H1 (cell line): ENCODE measurements at regions not wholly inside any gene's neighbourhood (a gene's known extent, or its start where the extent isn't known, plus 50 kb on each side); places are given as distances from the start of the nearest gene placed in this dataset.

ENCODE experiments used
- CTCF ChIA-PET: fragments of 300-600 bp; sonication (Branson Sonifier 250); formaldehyde crosslinking; loops from one replicate; lab custom pipeline; 2021; ENCODE audit not compliant: partially characterized antibody; lab: Charles Lee
- POLR2A ChIA-PET: fragments of 300-600 bp; sonication (Branson Sonifier 250); formaldehyde crosslinking; loops from one replicate; lab custom pipeline; 2021; ENCODE audit warnings: inconsistent platforms; ENCODE audit not compliant: partially characterized antibody; lab: Charles Lee
- DNase-seq, 2 experiments: peaks; one replicate each; pipeline versions ENCODE4 v3.0.0 to v3.0.0-alpha.2; 2010 to 2022; ENCODE audit warnings: low spot score in 2 of 2, low read depth in 1 of 2, mixed read lengths in 1 of 2
- FAIRE-seq: peaks from 2 replicates; lab custom pipeline; 2011; peaks lifted over from hg19 to GRCh38; lab: Jason Lieb, UNC
- H2AFZ ChIP-seq: 2 replicates; pipeline ENCODE4 v1.8.1; 2012; ENCODE audit warnings: low read length, inconsistent platforms
- H2AK5ac ChIP-seq: 2 replicates; pipeline ENCODE4 v1.6.1; 2013; ENCODE audit warnings: low read depth, low read length
- H2BK120ac ChIP-seq: replicated peaks from 2 replicates; pipeline ENCODE3; 2013; ENCODE audit warnings: low read depth, low read length, inconsistent platforms
- H2BK12ac ChIP-seq: 2 replicates; pipeline ENCODE4 v1.6.1; 2013; ENCODE audit warnings: low read depth, low read length
- H2BK15ac ChIP-seq: 2 replicates; pipeline ENCODE4 v1.6.1; 2013; ENCODE audit warnings: low read length
- H2BK20ac ChIP-seq: 2 replicates; pipeline ENCODE4 v1.6.1; 2013; ENCODE audit warnings: low read length
- H2BK5ac ChIP-seq: 2 replicates; pipeline ENCODE4 v1.6.1; 2013; ENCODE audit warnings: low read depth, low read length
- H3K14ac ChIP-seq: 2 replicates; pipeline ENCODE4 v1.6.1; 2013; ENCODE audit warnings: inconsistent platforms; ENCODE audit not compliant: insufficient read length
- H3K18ac ChIP-seq: 2 replicates; pipeline ENCODE4 v1.6.1; 2013; ENCODE audit warnings: low read length; ENCODE audit errors: extremely low read depth
- H3K23ac ChIP-seq: 2 replicates; pipeline ENCODE4 v1.6.1; 2013; ENCODE audit warnings: inconsistent platforms; ENCODE audit not compliant: insufficient read length
- H3K23me2 ChIP-seq: 2 replicates; pipeline ENCODE4 v1.6.1; 2013; ENCODE audit warnings: low read depth, low read length
- H3K27ac ChIP-seq: 2 replicates; pipeline ENCODE4 v1.6.1; 2011; ENCODE audit warnings: low read depth, low read length, inconsistent platforms
- H3K27me3 ChIP-seq, 4 experiments: replicated peaks in 1 of 4; 1 replicate in 1 of 4; 2 replicates in 3 of 4; pipeline versions ENCODE4 v1.6.1 to v1.8.1; 2011 to 2013; ENCODE audit warnings: low read length in 3 of 4, mild to moderate bottlenecking in 3 of 4, inconsistent platforms in 2 of 4, mixed read lengths in 2 of 4, moderate library complexity in 1 of 4; ENCODE audit not compliant: control insufficient read depth in 3 of 4, insufficient read depth in 3 of 4; ENCODE audit errors: extremely low read depth in 1 of 4
- H3K36me3 ChIP-seq, 4 experiments: 2 replicates each; pipeline versions ENCODE4 v1.6.1 to v1.8.1; 2011 to 2013; ENCODE audit warnings: mild to moderate bottlenecking in 4 of 4, low read length in 3 of 4, moderate library complexity in 2 of 4, control low read depth in 1 of 4, inconsistent platforms in 1 of 4; ENCODE audit not compliant: insufficient read depth in 4 of 4, control insufficient read depth in 2 of 4
- H3K4ac ChIP-seq: replicated peaks from 2 replicates; pipeline ENCODE3; 2013; ENCODE audit warnings: low read length, low read depth, mixed read lengths, inconsistent platforms; ENCODE audit not compliant: insufficient read length
- H3K4me1 ChIP-seq, 4 experiments: replicated peaks in 1 of 4; 1 replicate in 1 of 4; 2 replicates in 3 of 4; pipeline versions ENCODE4 v1.6.1 to v1.8.1; 2011 to 2013; ENCODE audit warnings: low read length in 3 of 4, inconsistent platforms in 2 of 4, mixed read lengths in 1 of 4; ENCODE audit not compliant: insufficient read depth in 4 of 4, control insufficient read depth in 3 of 4
- H3K4me2 ChIP-seq, 2 experiments: 2 replicates each; pipeline versions ENCODE4 v1.6.1 to v1.8.1; 2011 to 2013; ENCODE audit warnings: low read depth in 2 of 2, low read length in 2 of 2, control low read depth in 1 of 2, inconsistent platforms in 1 of 2, mild to moderate bottlenecking in 1 of 2; ENCODE audit not compliant: insufficient read depth in 1 of 2
- H3K4me3 ChIP-seq, 4 experiments: fragments of 200-600, 300-600 bp in 1 of 4; sonication (generic), shearing (Covaris generic), sonication (Bioruptor Twin) in 1 of 4; 2 replicates each; pipeline versions ENCODE4 v1.5.1 to v1.8.1; 2011 to 2016; ENCODE audit warnings: low read length in 4 of 4, low read depth in 3 of 4, control low read depth in 2 of 4, inconsistent platforms in 2 of 4, mild to moderate bottlenecking in 2 of 4, mixed read lengths in 1 of 4, moderate library complexity in 1 of 4; ENCODE audit not compliant: insufficient read depth in 2 of 4; ENCODE audit errors: extremely low read depth in 1 of 4
- H3K56ac ChIP-seq: replicated peaks from 2 replicates; pipeline ENCODE3; 2013; ENCODE audit warnings: low read depth, mild to moderate bottlenecking, mixed read lengths, low read length, inconsistent platforms; ENCODE audit not compliant: insufficient read length
- H3K79me1 ChIP-seq: 2 replicates; pipeline ENCODE4 v1.6.1; 2013; ENCODE audit warnings: low read depth, low read length, control low read depth
- H3K79me2 ChIP-seq, 2 experiments: 2 replicates each; pipeline versions ENCODE4 v1.6.1 to v1.8.1; 2012 to 2013; ENCODE audit warnings: low read length in 2 of 2, mild to moderate bottlenecking in 2 of 2, inconsistent platforms in 1 of 2; ENCODE audit not compliant: insufficient read depth in 2 of 2, control insufficient read depth in 1 of 2
- H3K9ac ChIP-seq, 4 experiments: replicated peaks in 1 of 4; 1 replicate in 1 of 4; 2 replicates in 3 of 4; pipeline versions ENCODE4 v1.6.1 to v1.8.1; 2011 to 2013; ENCODE audit warnings: low read depth in 3 of 4, low read length in 3 of 4, control low read depth in 2 of 4, mild to moderate bottlenecking in 2 of 4, moderate library complexity in 2 of 4, inconsistent platforms in 1 of 4; ENCODE audit errors: extremely low read depth in 1 of 4
- H3K9me3 ChIP-seq, 2 experiments: 2 replicates each; pipeline versions ENCODE4 v1.6.1 to v1.8.1; 2012 to 2013; ENCODE audit warnings: mild to moderate bottlenecking in 2 of 2, moderate library complexity in 2 of 2, control low read depth in 1 of 2, inconsistent platforms in 1 of 2, low read depth in 1 of 2, low read length in 1 of 2, mixed read lengths in 1 of 2; ENCODE audit not compliant: insufficient read depth in 2 of 2
- H4K20me1 ChIP-seq, 2 experiments: replicated peaks in 1 of 2; 2 replicates each; pipeline versions ENCODE3 to v1.8.1; 2011 to 2013; ENCODE audit warnings: inconsistent platforms in 2 of 2, low read length in 2 of 2, mild to moderate bottlenecking in 1 of 2; ENCODE audit not compliant: insufficient read depth in 2 of 2, control insufficient read depth in 1 of 2
- H4K5ac ChIP-seq: 2 replicates; pipeline ENCODE4 v1.6.1; 2013; ENCODE audit warnings: low read length, low read depth, mixed read lengths, inconsistent platforms; ENCODE audit not compliant: insufficient read length
- H4K8ac ChIP-seq: 2 replicates; pipeline ENCODE4 v1.8.0; 2013; ENCODE audit warnings: mild to moderate bottlenecking, moderate library complexity, low read length, inconsistent platforms; ENCODE audit not compliant: insufficient read depth; ENCODE audit errors: extremely low read depth
- H4K91ac ChIP-seq: replicated peaks from 2 replicates; pipeline ENCODE3; 2013; ENCODE audit warnings: low read length, mixed read lengths, inconsistent platforms; ENCODE audit not compliant: insufficient read length
- CHD2 ChIP-seq: IDR thresholded peaks from 2 replicates; pipeline ENCODE4 v1.6.1; 2012; ENCODE audit warnings: low read length, improper control_type of control experiment
- EGR1 ChIP-seq: IDR thresholded peaks from 2 replicates; pipeline ENCODE4 v1.6.1; 2011; ENCODE audit warnings: low read depth, low read length, borderline replicate concordance
- GABPA ChIP-seq: IDR thresholded peaks from 2 replicates; pipeline ENCODE4 v1.6.1; 2011; ENCODE audit warnings: mild to moderate bottlenecking, low read length, moderate library complexity, borderline replicate concordance; ENCODE audit not compliant: insufficient read depth
- NRF1 ChIP-seq: IDR thresholded peaks from 2 replicates; pipeline ENCODE4 v1.6.1; 2011; ENCODE audit warnings: mild to moderate bottlenecking, low read depth, low read length, improper control_type of control experiment
- POLR2A ChIP-seq, 2 experiments: IDR thresholded peaks; 1 replicate in 1 of 2; 2 replicates in 1 of 2; pipeline ENCODE4 v1.6.1; 2011; ENCODE audit warnings: low read depth in 2 of 2, low read length in 2 of 2, mild to moderate bottlenecking in 2 of 2; ENCODE audit errors: control extremely low read depth in 1 of 2
- RNF2 ChIP-seq: fragments of 200-900, 300-1000 bp; sonication (generic); IDR thresholded peaks from 2 replicates; pipeline ENCODE4 v1.7.1; 2016; ENCODE audit warnings: borderline replicate concordance, low read depth, mild to moderate bottlenecking, antibody characterized with exemption, low read length; ENCODE audit not compliant: poor library complexity, severe bottlenecking; ENCODE audit errors: missing control alignments
- TEAD4 ChIP-seq: IDR thresholded peaks from 2 replicates; pipeline ENCODE4 v1.6.1; 2012; ENCODE audit warnings: low read depth, low read length, inconsistent platforms, mixed read lengths
- WGBS, 2 experiments: shearing (Covaris generic) in 1 of 2; methylation state at CpG; one replicate each; pipeline versions ENCODE4 v1.1.6 to v1.1.7; 2013 to 2015; ENCODE audit warnings: low lambda C conversion rate in 2 of 2, mixed read lengths in 2 of 2, inconsistent platforms in 1 of 2, low coverage in 1 of 2, missing lambda C conversion rate in 1 of 2; ENCODE audit not compliant: insufficient replicate concordance in 2 of 2, insufficient coverage in 1 of 2, insufficient read length in 1 of 2; ENCODE audit errors: extremely low coverage in 1 of 2, missing lambda C conversion rate in 1 of 2; 5-methylcytosine and 5-hydroxymethylcytosine counted together
- TF ChIP-seq, protein P1 (sequence below): IDR thresholded peaks from 2 replicates; pipeline ENCODE4 v1.6.1; 2012; ENCODE audit warnings: inconsistent platforms

DNA sequence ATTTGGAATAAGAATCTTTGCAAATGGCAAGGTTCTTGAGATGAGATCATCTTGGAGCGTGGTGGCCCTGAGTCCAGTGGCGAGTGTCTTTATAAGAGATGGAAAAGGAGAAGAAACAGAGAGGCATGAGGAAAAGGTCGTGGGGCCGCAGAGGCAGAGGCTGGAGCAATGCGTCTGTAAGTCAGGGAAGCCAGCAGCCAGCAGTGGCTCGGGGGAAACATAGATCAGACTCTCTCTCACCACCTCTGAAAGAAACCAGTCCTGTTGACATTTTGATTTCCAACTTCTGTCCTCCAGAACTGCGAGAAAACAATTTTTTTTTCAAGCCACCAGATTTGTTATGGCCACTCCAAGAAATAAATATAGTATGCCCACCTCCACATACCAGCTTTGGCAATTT, 226.6 kb downstream of the TFAP2C start:
- TF ChIP-seq NRF1 = no peak
- TF ChIP-seq, protein P1, sequence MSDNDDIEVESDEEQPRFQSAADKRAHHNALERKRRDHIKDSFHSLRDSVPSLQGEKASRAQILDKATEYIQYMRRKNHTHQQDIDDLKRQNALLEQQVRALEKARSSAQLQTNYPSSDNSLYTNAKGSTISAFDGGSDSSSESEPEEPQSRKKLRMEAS = no peak
- TF ChIP-seq RNF2 = no peak
- TF ChIP-seq GABPA = no peak
- no peak for TF ChIP-seq POLR2A (IDR thresholded peaks at IDR 0.05; ENCODE audit: control extremely low read depth in 1 of 2, low read depth in 2 of 2, low read length in 2 of 2)
- no peak for TF ChIP-seq EGR1
- TF ChIP-seq TEAD4 = no peak
- TF ChIP-seq CHD2 = no peak
- Histone ChIP-seq H3K23me2 (no peaks in the 10 kb centered on the region; the same call in 1 of the 2 replicates), H3K27ac (no peak overlapping the region), H2AK5ac (no peak overlapping the region), H3K23ac (no peak overlapping the region), H3K14ac (no peak overlapping the region), H2AFZ (no peak overlapping the region), H3K79me2 (no peaks in the 10 kb centered on the region), H3K27me3 (peaks cover 0 to 7% (median 0%) of the 10 kb centered on the region in 4 experiments; a peak in 3 of 7 replicates), H2BK5ac (no peak overlapping the region), H4K20me1 (no peaks in the 10 kb centered on the region), H2BK120ac (no peak overlapping the region), H3K79me1 (no peaks in the 10 kb centered on the region), H2BK20ac (no peak overlapping the region), H3K56ac (no peak overlapping the region), H2BK12ac (no peak overlapping the region), H4K5ac (no peak overlapping the region), H3K9me3 (no peaks in the 10 kb centered on the region), H3K9ac (no peak overlapping the region), H3K4me2 (no peak overlapping the region), H3K18ac (no peak overlapping the region), H2BK15ac (no peak overlapping the region), H3K4me1 (peaks cover 0 to 14% (median 11%) of the 10 kb centered on the region in 4 experiments; a peak in 5 of 7 replicates), H3K4me3 (no peak overlapping the region), H3K4ac (no peak overlapping the region), H4K91ac (no peak overlapping the region), H4K8ac (no peak overlapping the region), H3K36me3 (no peaks in the 10 kb centered on the region)
- CTCF ChIA-PET = interaction anchor here (2.8 kb wide), 1 partner anchor 13 kb away, joined by 15 read pairs; no protein-coding TSS in a partner anchor
- WGBS, 2 experiments = 79% methylated on average over 7 of the region's 7 CpGs; no CpG with 5 or more reads in 1 of the 2 experiments
- FAIRE-seq (no peak), DNase-seq (no peak)
- POLR2A ChIA-PET = no interaction called here
